Panc1 (cell line): ENCODE measurements at regions not wholly inside any gene's neighbourhood (a gene's known extent, or its start where the extent isn't known, plus 50 kb on each side); places are given as distances from the start of the nearest gene placed in this dataset.
"Not testable (repeated sequence)": the region's sequence is repeated elsewhere in the genome, so short reads cannot be mapped to it uniquely, and the experiment has no call there.

Experiments
- ATAC-seq: fragments of 200-7000 bp; cut with Tn5 transposase; 2 replicates; pipeline ENCODE4 v1.9.1; 2020; ENCODE audit warnings: mild to moderate bottlenecking, moderate library complexity
- BruUV-seq: library from RNA; stranded (reverse); fragments of 400-500 nt; replicated peaks from 2 replicates; lab custom pipeline; 2021; lab: Mats Ljungman, UMichigan
- CTCF ChIA-PET: fragments of 300-600 bp; sonication (Branson Sonifier 250); formaldehyde crosslinking; loops from one replicate; lab custom pipeline; 2022; ENCODE audit warnings: antibody characterized with exemption; lab: Charles Lee
- POLR2A ChIA-PET: fragments of 300-600 bp; sonication (Branson Sonifier 250); formaldehyde crosslinking; loops from one replicate; lab custom pipeline; 2022; ENCODE audit warnings: antibody characterized with exemption; lab: Charles Lee
- DNase-seq: peaks from one replicate; pipeline ENCODE4 v3.0.0-alpha.2; 2010; ENCODE audit warnings: low read depth, low spot score
- H3K27ac ChIP-seq: 2 replicates; pipeline ENCODE4 v1.5.1; 2011; ENCODE audit warnings: mild to moderate bottlenecking, low read length, inconsistent platforms
- H3K27me3 ChIP-seq: fragments of 200-500 bp; sonication (Bioruptor generic); 2 replicates; pipeline ENCODE4 v1.6.0; 2014; ENCODE audit warnings: low read length, inconsistent platforms; ENCODE audit not compliant: control insufficient read depth, insufficient read depth
- H3K36me3 ChIP-seq: fragments of 200-500 bp; sonication (Bioruptor generic); 2 replicates; pipeline ENCODE4 v1.5.1; 2014; ENCODE audit warnings: inconsistent platforms, mild to moderate bottlenecking, low read length, moderate library complexity; ENCODE audit not compliant: control insufficient read depth, insufficient read depth
- H3K4me1 ChIP-seq: 2 replicates; pipeline ENCODE4 v1.5.1; 2011; ENCODE audit warnings: inconsistent platforms, mild to moderate bottlenecking, low read length, moderate library complexity; ENCODE audit not compliant: control insufficient read depth, insufficient read depth
- H3K4me3 ChIP-seq, 2 experiments: 2 replicates each; pipeline ENCODE4 v1.5.1; 2011 to 2012; ENCODE audit warnings: low read depth in 2 of 2, low read length in 2 of 2, mild to moderate bottlenecking in 2 of 2, inconsistent platforms in 1 of 2, moderate library complexity in 1 of 2
- H3K9me3 ChIP-seq: fragments of 200-500 bp; sonication (Bioruptor generic); 2 replicates; pipeline ENCODE4 v1.5.1; 2014; ENCODE audit warnings: low read depth, mild to moderate bottlenecking, inconsistent platforms, low read length, moderate library complexity; ENCODE audit not compliant: control insufficient read depth, insufficient read depth
- POLR2AphosphoS5 ChIP-seq: IDR thresholded peaks from 2 replicates; pipeline ENCODE4 v1.6.1; 2012; ENCODE audit warnings: mild to moderate bottlenecking, low read depth, low read length, moderate library complexity
- SIN3A ChIP-seq: IDR thresholded peaks from 2 replicates; pipeline ENCODE4 v1.6.1; 2012; ENCODE audit warnings: low read depth, mild to moderate bottlenecking, low read length, moderate library complexity, borderline replicate concordance; ENCODE audit not compliant: insufficient read depth
- TCF7L2 ChIP-seq: IDR thresholded peaks from 2 replicates; pipeline ENCODE4 v1.6.1; 2011; ENCODE audit warnings: mild to moderate bottlenecking, low read depth, low read length, inconsistent platforms
- in situ Hi-C: cut with HindIII; loops from 2 replicates; pipeline ENCODE4 v1.10.0; 2016; ENCODE audit warnings: low sequenced_read_pairs, low pct_unique_long_range_greater_than_20kb
- intact Hi-C: fragments of 100-400 bp; cut with micrococcal nuclease; formaldehyde crosslinking; loops from one replicate; pipeline ENCODE4 v1.10.0; 2022; ENCODE audit not compliant: unreplicated experiment
- TF ChIP-seq, protein P1 (sequence below): fragments of 450-650 bp; IDR thresholded peaks from 2 replicates; pipeline ENCODE4 v1.5.1; 2017; ENCODE audit warnings: mild to moderate bottlenecking
- TF ChIP-seq, protein P2 (sequence below), 2 experiments: IDR thresholded peaks; 2 replicates each; pipeline ENCODE4 v1.6.1; 2011 to 2012; ENCODE audit warnings: low read depth in 2 of 2, control low read depth in 1 of 2, low read length in 1 of 2, mild to moderate bottlenecking in 1 of 2, moderate library complexity in 1 of 2; ENCODE audit not compliant: insufficient read depth in 1 of 2

DNA sequence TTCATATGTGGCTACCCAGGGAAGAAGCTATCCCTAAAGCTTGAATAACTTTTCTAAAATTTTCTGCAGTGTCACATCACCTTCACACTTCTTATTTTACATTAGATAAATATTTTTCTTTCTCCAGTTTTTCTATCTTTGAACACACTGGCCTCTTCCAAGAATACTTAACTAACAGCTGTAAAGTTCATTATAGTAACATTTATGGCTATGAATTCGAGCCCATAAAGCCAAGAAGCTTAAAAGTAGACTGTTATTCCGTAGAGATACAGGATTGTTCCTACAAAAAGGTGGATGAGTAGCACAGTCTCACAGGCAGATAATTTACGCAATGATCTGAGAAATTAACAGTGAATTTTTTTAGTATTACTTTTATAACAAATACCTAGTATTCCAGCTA, 55.7 kb upstream of the BMP5 start:
- ChIA-PET CTCF (no interaction called here), POLR2A (no interaction called here)
- intact Hi-C loops = no loop called here
- Histone ChIP-seq H3K27ac (no peak overlapping the region), H3K4me1 (no peaks in the 10 kb centered on the region), H3K9me3 (no peaks in the 10 kb centered on the region), H3K4me3 (no peak overlapping the region), H3K36me3 (no peaks in the 10 kb centered on the region), H3K27me3 (no peaks in the 10 kb centered on the region)
- DNase-seq (no peak), ATAC-seq (no peak)
- in situ Hi-C loops = no loop called here
- BruUV-seq = no TSS peak
- TF ChIP-seq SIN3A = no peak
- no peak for TF ChIP-seq POLR2AphosphoS5
- TF ChIP-seq, protein P1, sequence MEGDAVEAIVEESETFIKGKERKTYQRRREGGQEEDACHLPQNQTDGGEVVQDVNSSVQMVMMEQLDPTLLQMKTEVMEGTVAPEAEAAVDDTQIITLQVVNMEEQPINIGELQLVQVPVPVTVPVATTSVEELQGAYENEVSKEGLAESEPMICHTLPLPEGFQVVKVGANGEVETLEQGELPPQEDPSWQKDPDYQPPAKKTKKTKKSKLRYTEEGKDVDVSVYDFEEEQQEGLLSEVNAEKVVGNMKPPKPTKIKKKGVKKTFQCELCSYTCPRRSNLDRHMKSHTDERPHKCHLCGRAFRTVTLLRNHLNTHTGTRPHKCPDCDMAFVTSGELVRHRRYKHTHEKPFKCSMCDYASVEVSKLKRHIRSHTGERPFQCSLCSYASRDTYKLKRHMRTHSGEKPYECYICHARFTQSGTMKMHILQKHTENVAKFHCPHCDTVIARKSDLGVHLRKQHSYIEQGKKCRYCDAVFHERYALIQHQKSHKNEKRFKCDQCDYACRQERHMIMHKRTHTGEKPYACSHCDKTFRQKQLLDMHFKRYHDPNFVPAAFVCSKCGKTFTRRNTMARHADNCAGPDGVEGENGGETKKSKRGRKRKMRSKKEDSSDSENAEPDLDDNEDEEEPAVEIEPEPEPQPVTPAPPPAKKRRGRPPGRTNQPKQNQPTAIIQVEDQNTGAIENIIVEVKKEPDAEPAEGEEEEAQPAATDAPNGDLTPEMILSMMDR = no peak
- no peak for TF ChIP-seq TCF7L2
- TF ChIP-seq, protein P2, sequence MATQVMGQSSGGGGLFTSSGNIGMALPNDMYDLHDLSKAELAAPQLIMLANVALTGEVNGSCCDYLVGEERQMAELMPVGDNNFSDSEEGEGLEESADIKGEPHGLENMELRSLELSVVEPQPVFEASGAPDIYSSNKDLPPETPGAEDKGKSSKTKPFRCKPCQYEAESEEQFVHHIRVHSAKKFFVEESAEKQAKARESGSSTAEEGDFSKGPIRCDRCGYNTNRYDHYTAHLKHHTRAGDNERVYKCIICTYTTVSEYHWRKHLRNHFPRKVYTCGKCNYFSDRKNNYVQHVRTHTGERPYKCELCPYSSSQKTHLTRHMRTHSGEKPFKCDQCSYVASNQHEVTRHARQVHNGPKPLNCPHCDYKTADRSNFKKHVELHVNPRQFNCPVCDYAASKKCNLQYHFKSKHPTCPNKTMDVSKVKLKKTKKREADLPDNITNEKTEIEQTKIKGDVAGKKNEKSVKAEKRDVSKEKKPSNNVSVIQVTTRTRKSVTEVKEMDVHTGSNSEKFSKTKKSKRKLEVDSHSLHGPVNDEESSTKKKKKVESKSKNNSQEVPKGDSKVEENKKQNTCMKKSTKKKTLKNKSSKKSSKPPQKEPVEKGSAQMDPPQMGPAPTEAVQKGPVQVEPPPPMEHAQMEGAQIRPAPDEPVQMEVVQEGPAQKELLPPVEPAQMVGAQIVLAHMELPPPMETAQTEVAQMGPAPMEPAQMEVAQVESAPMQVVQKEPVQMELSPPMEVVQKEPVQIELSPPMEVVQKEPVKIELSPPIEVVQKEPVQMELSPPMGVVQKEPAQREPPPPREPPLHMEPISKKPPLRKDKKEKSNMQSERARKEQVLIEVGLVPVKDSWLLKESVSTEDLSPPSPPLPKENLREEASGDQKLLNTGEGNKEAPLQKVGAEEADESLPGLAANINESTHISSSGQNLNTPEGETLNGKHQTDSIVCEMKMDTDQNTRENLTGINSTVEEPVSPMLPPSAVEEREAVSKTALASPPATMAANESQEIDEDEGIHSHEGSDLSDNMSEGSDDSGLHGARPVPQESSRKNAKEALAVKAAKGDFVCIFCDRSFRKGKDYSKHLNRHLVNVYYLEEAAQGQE (IDR thresholded peaks at IDR 0.05; ENCODE audit: insufficient read depth in 1 of 2, low read depth in 2 of 2, low read length in 1 of 2) = no peak

GRCh38 chr6:55927713-55928112, 52.3 kb upstream of the BMP5 start:
- ATAC-seq, BruUV-seq, H3K36me3 ChIP-seq, intact Hi-C loops, DNase-seq, H3K4me3 ChIP-seq, CTCF ChIA-PET, H3K4me1 ChIP-seq, in situ Hi-C loops, H3K27me3 ChIP-seq, H3K27ac ChIP-seq, H3K9me3 ChIP-seq, POLR2A ChIA-PET: not testable (repeated sequence)

- no peak overlapping the region for H3K27ac ChIP-seq
- CTCF ChIA-PET = no interaction called here
- H3K4me1 ChIP-seq = no peaks in the 10 kb centered on the region
- DNase-seq (peak; percentile 88), ATAC-seq (peak; percentile 70; the same call in 1 of the 2 replicates)
- H3K9me3 ChIP-seq = no peaks in the 10 kb centered on the region
- intact Hi-C loops (no loop called here), in situ Hi-C loops (no loop called here)
- POLR2A ChIA-PET = no interaction called here
- H3K27me3 ChIP-seq = no peaks in the 10 kb centered on the region
- no peak overlapping the region for H3K4me3 ChIP-seq
- no peak for TF ChIP-seq SIN3A
- TF ChIP-seq, protein P2 (IDR thresholded peaks at IDR 0.05; ENCODE audit: insufficient read depth in 1 of 2, low read depth in 2 of 2, low read length in 1 of 2) = no peak
- TF ChIP-seq TCF7L2 = no peak
- no peak for TF ChIP-seq POLR2AphosphoS5
- TF ChIP-seq, protein P1 = no peak
- H3K36me3 ChIP-seq = no peaks in the 10 kb centered on the region
- no TSS peak for BruUV-seq
Observed at GRCh38 chr6:55925292-55925691, 49.9 kb upstream of the BMP5 start.
